Panc1 (cell line): ENCODE measurements at regions not wholly inside any gene's neighbourhood (a gene's known extent, or its start where the extent isn't known, plus 50 kb on each side); places are given as distances from the start of the nearest gene placed in this dataset.

Experiments used
- POLR2AphosphoS5 ChIP-seq: IDR thresholded peaks from 2 replicates; pipeline ENCODE4 v1.6.1; 2012; ENCODE audit warnings: mild to moderate bottlenecking, low read depth, low read length, moderate library complexity
- TF ChIP-seq, protein P1 (sequence below): fragments of 450-650 bp; IDR thresholded peaks from 2 replicates; pipeline ENCODE4 v1.5.1; 2017; ENCODE audit warnings: mild to moderate bottlenecking
- TF ChIP-seq, protein P2 (sequence below), 2 experiments: IDR thresholded peaks; 2 replicates each; pipeline ENCODE4 v1.6.1; 2011 to 2012; ENCODE audit warnings: low read depth in 2 of 2, control low read depth in 1 of 2, low read length in 1 of 2, mild to moderate bottlenecking in 1 of 2, moderate library complexity in 1 of 2; ENCODE audit not compliant: insufficient read depth in 1 of 2

DNA sequence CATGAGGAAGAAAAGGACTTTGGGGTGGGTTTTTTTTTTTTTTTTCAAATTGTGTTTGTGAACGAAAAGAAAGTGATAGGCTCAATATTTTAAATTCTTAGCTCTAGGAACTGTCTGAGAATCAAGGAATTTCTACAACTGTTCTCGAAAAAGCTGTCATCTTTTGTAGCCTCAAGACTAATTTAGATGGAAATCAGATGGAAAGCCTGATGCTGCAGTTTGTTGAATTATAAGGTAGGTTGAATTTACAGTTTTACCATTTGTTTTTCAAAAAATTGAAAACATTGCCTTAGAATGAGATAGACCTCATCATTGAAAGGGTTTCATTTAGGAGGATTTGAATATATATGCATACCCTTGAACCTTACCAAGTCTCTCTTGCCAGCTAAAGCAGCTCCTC lies 109.3 kb upstream of the TRHDE start:
- no peak for TF ChIP-seq POLR2AphosphoS5
- TF ChIP-seq, protein P1, sequence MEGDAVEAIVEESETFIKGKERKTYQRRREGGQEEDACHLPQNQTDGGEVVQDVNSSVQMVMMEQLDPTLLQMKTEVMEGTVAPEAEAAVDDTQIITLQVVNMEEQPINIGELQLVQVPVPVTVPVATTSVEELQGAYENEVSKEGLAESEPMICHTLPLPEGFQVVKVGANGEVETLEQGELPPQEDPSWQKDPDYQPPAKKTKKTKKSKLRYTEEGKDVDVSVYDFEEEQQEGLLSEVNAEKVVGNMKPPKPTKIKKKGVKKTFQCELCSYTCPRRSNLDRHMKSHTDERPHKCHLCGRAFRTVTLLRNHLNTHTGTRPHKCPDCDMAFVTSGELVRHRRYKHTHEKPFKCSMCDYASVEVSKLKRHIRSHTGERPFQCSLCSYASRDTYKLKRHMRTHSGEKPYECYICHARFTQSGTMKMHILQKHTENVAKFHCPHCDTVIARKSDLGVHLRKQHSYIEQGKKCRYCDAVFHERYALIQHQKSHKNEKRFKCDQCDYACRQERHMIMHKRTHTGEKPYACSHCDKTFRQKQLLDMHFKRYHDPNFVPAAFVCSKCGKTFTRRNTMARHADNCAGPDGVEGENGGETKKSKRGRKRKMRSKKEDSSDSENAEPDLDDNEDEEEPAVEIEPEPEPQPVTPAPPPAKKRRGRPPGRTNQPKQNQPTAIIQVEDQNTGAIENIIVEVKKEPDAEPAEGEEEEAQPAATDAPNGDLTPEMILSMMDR = no peak
- TF ChIP-seq, protein P2, sequence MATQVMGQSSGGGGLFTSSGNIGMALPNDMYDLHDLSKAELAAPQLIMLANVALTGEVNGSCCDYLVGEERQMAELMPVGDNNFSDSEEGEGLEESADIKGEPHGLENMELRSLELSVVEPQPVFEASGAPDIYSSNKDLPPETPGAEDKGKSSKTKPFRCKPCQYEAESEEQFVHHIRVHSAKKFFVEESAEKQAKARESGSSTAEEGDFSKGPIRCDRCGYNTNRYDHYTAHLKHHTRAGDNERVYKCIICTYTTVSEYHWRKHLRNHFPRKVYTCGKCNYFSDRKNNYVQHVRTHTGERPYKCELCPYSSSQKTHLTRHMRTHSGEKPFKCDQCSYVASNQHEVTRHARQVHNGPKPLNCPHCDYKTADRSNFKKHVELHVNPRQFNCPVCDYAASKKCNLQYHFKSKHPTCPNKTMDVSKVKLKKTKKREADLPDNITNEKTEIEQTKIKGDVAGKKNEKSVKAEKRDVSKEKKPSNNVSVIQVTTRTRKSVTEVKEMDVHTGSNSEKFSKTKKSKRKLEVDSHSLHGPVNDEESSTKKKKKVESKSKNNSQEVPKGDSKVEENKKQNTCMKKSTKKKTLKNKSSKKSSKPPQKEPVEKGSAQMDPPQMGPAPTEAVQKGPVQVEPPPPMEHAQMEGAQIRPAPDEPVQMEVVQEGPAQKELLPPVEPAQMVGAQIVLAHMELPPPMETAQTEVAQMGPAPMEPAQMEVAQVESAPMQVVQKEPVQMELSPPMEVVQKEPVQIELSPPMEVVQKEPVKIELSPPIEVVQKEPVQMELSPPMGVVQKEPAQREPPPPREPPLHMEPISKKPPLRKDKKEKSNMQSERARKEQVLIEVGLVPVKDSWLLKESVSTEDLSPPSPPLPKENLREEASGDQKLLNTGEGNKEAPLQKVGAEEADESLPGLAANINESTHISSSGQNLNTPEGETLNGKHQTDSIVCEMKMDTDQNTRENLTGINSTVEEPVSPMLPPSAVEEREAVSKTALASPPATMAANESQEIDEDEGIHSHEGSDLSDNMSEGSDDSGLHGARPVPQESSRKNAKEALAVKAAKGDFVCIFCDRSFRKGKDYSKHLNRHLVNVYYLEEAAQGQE (IDR thresholded peaks at IDR 0.05; ENCODE audit: insufficient read depth in 1 of 2, low read depth in 2 of 2, low read length in 1 of 2) = no peak
